ENCODE measurements at regions not wholly inside any gene's neighbourhood (a gene's known extent, or its start where the extent isn't known, plus 50 kb on each side); places are given as distances from the start of the nearest gene placed in this dataset.
A peak's percentile ranks its signal among the peaks of the same experiment; 100 is the strongest.

DNA sequence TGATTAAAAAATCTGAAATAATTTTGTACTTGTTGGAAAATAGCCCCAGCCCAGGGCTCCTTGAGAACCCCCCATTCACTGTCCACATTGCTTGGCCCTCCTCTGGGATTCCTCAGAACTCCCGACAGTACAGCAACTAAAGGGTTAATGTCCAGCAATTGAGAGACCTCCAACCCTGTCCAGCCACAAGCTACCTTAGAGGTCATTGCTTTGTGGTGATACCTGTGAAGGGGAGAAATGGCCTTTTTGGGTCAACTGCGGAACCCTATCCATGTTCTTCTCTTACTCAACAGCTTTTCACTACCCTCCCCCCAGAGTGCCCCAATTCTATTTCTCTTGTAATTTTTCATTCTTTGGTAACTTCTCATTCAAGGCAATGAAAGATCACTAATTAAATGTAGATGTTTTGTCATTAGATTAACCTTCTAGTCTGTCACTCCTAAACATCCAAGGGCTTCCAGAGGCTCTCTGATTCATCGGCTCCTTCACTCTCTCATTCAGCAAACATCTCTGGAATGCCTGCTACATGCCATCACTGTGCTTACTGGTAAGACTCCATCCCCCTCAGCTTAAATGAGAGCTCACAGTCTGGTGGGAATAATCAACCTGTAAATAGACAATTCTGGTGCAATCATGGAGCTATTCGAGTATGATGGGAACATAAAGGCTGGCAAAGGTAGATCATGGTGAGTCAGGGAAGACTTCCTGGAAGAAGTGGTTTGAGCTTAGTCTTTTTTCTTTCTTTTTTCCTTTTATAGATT lies 241.4 kb upstream of the PGRMC2 start:
- peak overlapping the region in 2 of 4 donors; percentile 6 to 75 for H3K27ac ChIP-seq
- no peaks in the 10 kb centered on the region for H3K36me3 ChIP-seq
- TF ChIP-seq POLR2A (IDR thresholded peaks at IDR 0.05): no peak
- TF ChIP-seq, protein P1, sequence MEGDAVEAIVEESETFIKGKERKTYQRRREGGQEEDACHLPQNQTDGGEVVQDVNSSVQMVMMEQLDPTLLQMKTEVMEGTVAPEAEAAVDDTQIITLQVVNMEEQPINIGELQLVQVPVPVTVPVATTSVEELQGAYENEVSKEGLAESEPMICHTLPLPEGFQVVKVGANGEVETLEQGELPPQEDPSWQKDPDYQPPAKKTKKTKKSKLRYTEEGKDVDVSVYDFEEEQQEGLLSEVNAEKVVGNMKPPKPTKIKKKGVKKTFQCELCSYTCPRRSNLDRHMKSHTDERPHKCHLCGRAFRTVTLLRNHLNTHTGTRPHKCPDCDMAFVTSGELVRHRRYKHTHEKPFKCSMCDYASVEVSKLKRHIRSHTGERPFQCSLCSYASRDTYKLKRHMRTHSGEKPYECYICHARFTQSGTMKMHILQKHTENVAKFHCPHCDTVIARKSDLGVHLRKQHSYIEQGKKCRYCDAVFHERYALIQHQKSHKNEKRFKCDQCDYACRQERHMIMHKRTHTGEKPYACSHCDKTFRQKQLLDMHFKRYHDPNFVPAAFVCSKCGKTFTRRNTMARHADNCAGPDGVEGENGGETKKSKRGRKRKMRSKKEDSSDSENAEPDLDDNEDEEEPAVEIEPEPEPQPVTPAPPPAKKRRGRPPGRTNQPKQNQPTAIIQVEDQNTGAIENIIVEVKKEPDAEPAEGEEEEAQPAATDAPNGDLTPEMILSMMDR (IDR thresholded peaks at IDR 0.05): no peak
- H3K4me1 ChIP-seq: peaks cover 8 to 36% (median 22%) of the 10 kb centered on the region in 3 donors
- no peak for DNase-seq
- H3K9me3 ChIP-seq: no peaks in the 10 kb centered on the region
- 54 to 69% methylated on average over 4 of the region's 4 CpGs for WGBS, 2 donors
- no peak overlapping the region for H3K4me3 ChIP-seq
- no peaks in the 10 kb centered on the region for H3K27me3 ChIP-seq
- intact Hi-C loops (cut with DNase I): no loop called here

DNA sequence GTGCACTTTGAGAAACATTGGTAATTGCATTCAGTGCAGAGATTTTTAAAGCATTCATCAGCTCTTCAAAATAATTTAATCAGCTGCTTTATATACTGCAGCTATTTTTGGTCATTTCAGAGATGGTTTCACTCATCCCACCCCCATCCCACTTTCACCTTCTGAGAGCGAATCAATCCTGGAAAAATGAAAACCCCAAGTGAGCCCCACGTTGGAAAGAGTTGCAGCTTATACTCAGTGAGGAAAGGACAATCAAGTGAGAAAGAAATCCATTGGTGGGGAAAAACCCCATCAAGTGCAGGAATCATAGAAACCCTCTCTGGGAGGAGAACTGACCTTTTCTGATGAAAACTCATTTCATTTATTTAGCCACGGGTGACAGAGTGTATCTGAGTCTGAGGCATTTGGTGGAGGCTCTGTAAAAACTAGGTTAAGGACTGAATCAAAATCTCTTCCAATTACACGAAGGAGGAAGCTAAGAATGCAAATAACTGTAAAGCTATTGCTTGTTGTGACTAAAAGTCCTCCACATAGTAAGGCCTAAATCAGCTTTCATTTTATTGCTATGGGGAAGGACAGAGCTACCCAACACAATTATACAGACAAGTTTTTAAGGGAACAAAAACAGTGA lies 240.4 kb upstream of the PGRMC2 start:
- TF ChIP-seq, protein P1 (IDR thresholded peaks at IDR 0.05): no peak
- TF ChIP-seq POLR2A (IDR thresholded peaks at IDR 0.05): no peak
- 54 to 58% methylated on average over 4 of the region's 4 CpGs for WGBS, 2 donors
- no peaks in the 10 kb centered on the region for H3K36me3 ChIP-seq
- no peaks in the 10 kb centered on the region for H3K27me3 ChIP-seq
- no peak overlapping the region for H3K4me3 ChIP-seq
- peaks cover 8 to 41% (median 22%) of the 10 kb centered on the region in 3 donors for H3K4me1 ChIP-seq
- no peak for DNase-seq
- H3K27ac ChIP-seq: peak overlapping the region in 2 of 4 donors; percentile 6 to 75
- H3K9me3 ChIP-seq: no peaks in the 10 kb centered on the region
- intact Hi-C loops (cut with DNase I): no loop called here

DNA sequence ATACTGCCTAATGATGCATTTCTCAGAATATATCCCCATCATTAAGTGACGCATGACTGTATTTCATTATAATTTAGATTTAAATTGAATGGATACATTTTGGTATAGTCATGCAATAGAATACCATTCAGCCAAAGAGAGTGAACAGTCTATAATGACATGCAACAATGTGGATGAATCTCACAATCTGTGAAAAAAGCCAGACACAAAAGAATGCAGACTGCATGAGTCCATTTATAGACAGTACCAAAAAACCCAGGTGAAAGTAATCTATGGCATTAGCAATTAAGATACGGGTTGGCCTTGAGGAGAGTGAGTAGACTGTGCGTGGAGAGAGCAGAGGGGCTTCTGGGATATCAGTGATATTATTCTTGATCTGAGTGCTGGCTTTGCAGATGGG lies 239.7 kb upstream of the PGRMC2 start:
- no peak overlapping the region for H3K4me3 ChIP-seq
- H3K36me3 ChIP-seq: no peaks in the 10 kb centered on the region
- no peak overlapping the region for H3K27ac ChIP-seq
- no peak for TF ChIP-seq POLR2A (IDR thresholded peaks at IDR 0.05)
- TF ChIP-seq, protein P1 (IDR thresholded peaks at IDR 0.05): no peak
- no peak for DNase-seq
- peaks cover 8 to 41% (median 22%) of the 10 kb centered on the region in 3 donors for H3K4me1 ChIP-seq
- H3K27me3 ChIP-seq: no peaks in the 10 kb centered on the region
- intact Hi-C loops (cut with DNase I): no loop called here
- H3K9me3 ChIP-seq: no peaks in the 10 kb centered on the region
- WGBS, 2 donors: 85 to 92% methylated on average over 3 of the region's 3 CpGs

DNA sequence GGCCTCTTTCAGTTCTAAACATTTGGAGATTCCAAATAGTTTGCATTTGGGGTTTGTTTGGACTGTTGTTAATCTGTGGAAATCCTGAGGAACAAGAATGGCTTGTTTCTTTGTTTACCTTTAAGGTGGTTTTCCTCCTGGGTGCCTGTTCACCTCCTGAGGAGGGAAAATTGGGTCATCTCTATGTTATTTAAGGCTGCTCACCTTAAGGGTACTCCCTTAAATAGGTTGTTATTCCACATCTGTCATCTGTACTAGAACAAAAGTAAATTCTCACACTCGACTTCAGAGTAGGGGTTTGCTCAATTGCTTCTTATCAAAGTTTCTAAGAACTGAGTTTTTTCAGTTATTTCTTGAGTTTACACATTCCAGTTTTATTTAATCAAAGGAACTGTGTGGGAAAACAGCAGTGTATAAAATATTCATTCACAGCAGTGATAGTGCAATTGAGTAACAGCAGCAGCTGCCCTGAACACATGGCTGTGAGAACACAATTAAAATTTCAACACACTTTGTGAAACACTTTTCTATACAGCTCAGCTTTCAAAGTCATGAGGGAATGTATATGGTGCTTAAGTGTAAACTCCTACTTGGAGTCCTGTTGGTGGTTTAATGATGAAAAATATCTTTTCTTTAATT lies 238.5 kb upstream of the PGRMC2 start:
- H3K27ac ChIP-seq: peak overlapping the region; percentile 51 to 85 (median 71)
- TF ChIP-seq POLR2A (IDR thresholded peaks at IDR 0.05): no peak
- TF ChIP-seq, protein P1 (IDR thresholded peaks at IDR 0.05): no peak
- intact Hi-C loops (cut with DNase I): no loop called here
- peaks cover 8 to 41% (median 22%) of the 10 kb centered on the region in 3 donors for H3K4me1 ChIP-seq
- 6 to 20% methylated on average over 1 of the region's 1 CpG for WGBS, 2 donors
- no peaks in the 10 kb centered on the region for H3K27me3 ChIP-seq
- no peak for DNase-seq
- no peaks in the 10 kb centered on the region for H3K36me3 ChIP-seq
- H3K9me3 ChIP-seq: no peaks in the 10 kb centered on the region
- H3K4me3 ChIP-seq: no peak overlapping the region

DNA sequence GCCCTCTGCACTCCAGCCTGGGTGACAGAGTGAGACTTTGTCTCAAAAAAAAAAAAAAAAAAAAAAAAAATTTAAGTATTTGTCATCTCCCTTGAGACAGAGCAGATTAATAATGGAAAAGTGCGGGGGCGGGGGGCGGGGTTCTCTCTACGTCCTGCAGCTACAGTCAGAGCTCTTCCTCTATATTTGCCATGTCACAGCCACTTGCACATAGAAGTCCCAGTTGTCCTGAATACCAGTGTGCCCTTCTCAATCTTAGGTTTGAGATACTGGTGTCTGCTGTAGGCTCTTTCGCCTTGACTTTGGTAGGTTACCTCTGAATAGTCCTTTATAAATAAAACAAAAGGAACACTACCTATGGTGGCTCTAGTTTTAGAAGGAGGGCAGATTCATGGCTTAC lies 237.8 kb upstream of the PGRMC2 start:
- H3K36me3 ChIP-seq: no peaks in the 10 kb centered on the region

More for the DNA sequence above, 237.8 kb upstream of the PGRMC2 start:
- no peaks in the 10 kb centered on the region for H3K27me3 ChIP-seq
- H3K4me3 ChIP-seq: no peak overlapping the region
- TF ChIP-seq POLR2A (IDR thresholded peaks at IDR 0.05): no peak
- TF ChIP-seq, protein P1 (IDR thresholded peaks at IDR 0.05): no peak
- H3K9me3 ChIP-seq: no peaks in the 10 kb centered on the region
- intact Hi-C loops (cut with DNase I): no loop called here
- DNase-seq: no peak
- H3K27ac ChIP-seq: peak overlapping the region; percentile 56 to 85 (median 71)
- WGBS, 2 donors: 30 to 44% methylated on average over 5 of the region's 5 CpGs
- peaks cover 8 to 41% (median 22%) of the 10 kb centered on the region in 3 donors for H3K4me1 ChIP-seq

All from esophagus squamous epithelium (tissue), 5 donors.